ENCODE measurements at regions not wholly inside any gene's neighbourhood (a gene's known extent, or its start where the extent isn't known, plus 50 kb on each side); places are given as distances from the start of the nearest gene placed in this dataset.

GRCh38 chr7:106568680-106569499, 92.1 kb downstream of the CCDC71L start (continued):
- TF ChIP-seq ZNF639 (tag by site-specific recombination; IDR thresholded peaks at IDR 0.05) (no peak), ZNF664 (tag by site-specific recombination; IDR thresholded peaks at IDR 0.05) (no peak; the same call in 1 of the 2 replicates), ZNF544 (tag by site-specific recombination; IDR thresholded peaks at IDR 0.05) (no peak), ZNF302 (tag by site-specific recombination; IDR thresholded peaks at IDR 0.05; ENCODE audit: low read depth) (no peak), ZNF112 (tag by site-specific recombination; IDR thresholded peaks at IDR 0.05) (no peak), REPIN1 (tag by site-specific recombination; IDR thresholded peaks at IDR 0.05; ENCODE audit: low read depth) (no peak), ZFHX2 (tag by site-specific recombination; conservative IDR thresholded peaks at IDR 0.05) (no peak), ZNF785 (tag by site-specific recombination; IDR thresholded peaks at IDR 0.05) (no peak), ZNF596 (tag by site-specific recombination; IDR thresholded peaks at IDR 0.05) (no peak), ZNF654 (tag by site-specific recombination; IDR thresholded peaks at IDR 0.05; ENCODE audit: low read depth) (no peak), ZNF221 (tag by site-specific recombination; IDR thresholded peaks at IDR 0.05; ENCODE audit: borderline replicate concordance) (no peak), OVOL3 (tag by site-specific recombination; IDR thresholded peaks at IDR 0.05) (no peak), ZNF510 (tag by site-specific recombination; IDR thresholded peaks at IDR 0.05; ENCODE audit: insufficient replicate concordance) (no peak), ZNF121 (tag by site-specific recombination; IDR thresholded peaks at IDR 0.05) (no peak), ZBTB49 (tag by site-specific recombination; IDR thresholded peaks at IDR 0.05; ENCODE audit: low read depth) (no peak), ZNF223 (tag by site-specific recombination; IDR thresholded peaks at IDR 0.05) (no peak), IKZF3 (tag by site-specific recombination; IDR thresholded peaks at IDR 0.05) (peak; percentile 76), ZNF521 (tag by site-specific recombination; IDR thresholded peaks at IDR 0.05) (no peak), ZFP69B (tag by site-specific recombination; IDR thresholded peaks at IDR 0.05) (peak; percentile 81; the same call in 1 of the 2 replicates), ZNF792 (tag by site-specific recombination; IDR thresholded peaks at IDR 0.05) (no peak), TCF7L2 (IDR thresholded peaks at IDR 0.05; ENCODE audit: borderline replicate concordance, low read depth, low read length) (peak; percentile 33; the same call in 1 of the 2 replicates), ZNF23 (tag by site-specific recombination; IDR thresholded peaks at IDR 0.05; ENCODE audit: borderline replicate concordance) (no peak), ZNF155 (tag by site-specific recombination; IDR thresholded peaks at IDR 0.05) (no peak), SP7 (tag by site-specific recombination; IDR thresholded peaks at IDR 0.05) (peak; percentile 91), ZNF670 (tag by site-specific recombination; IDR thresholded peaks at IDR 0.05; ENCODE audit: low read depth) (no peak), ZNF426 (tag by site-specific recombination; IDR thresholded peaks at IDR 0.05) (no peak)
- TF ChIP-seq, protein P1, sequence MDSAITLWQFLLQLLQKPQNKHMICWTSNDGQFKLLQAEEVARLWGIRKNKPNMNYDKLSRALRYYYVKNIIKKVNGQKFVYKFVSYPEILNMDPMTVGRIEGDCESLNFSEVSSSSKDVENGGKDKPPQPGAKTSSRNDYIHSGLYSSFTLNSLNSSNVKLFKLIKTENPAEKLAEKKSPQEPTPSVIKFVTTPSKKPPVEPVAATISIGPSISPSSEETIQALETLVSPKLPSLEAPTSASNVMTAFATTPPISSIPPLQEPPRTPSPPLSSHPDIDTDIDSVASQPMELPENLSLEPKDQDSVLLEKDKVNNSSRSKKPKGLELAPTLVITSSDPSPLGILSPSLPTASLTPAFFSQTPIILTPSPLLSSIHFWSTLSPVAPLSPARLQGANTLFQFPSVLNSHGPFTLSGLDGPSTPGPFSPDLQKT (IDR thresholded peaks at IDR 0.05; ENCODE audit: borderline replicate concordance, low read depth, low read length), result no peak
- TF ChIP-seq, protein P2, sequence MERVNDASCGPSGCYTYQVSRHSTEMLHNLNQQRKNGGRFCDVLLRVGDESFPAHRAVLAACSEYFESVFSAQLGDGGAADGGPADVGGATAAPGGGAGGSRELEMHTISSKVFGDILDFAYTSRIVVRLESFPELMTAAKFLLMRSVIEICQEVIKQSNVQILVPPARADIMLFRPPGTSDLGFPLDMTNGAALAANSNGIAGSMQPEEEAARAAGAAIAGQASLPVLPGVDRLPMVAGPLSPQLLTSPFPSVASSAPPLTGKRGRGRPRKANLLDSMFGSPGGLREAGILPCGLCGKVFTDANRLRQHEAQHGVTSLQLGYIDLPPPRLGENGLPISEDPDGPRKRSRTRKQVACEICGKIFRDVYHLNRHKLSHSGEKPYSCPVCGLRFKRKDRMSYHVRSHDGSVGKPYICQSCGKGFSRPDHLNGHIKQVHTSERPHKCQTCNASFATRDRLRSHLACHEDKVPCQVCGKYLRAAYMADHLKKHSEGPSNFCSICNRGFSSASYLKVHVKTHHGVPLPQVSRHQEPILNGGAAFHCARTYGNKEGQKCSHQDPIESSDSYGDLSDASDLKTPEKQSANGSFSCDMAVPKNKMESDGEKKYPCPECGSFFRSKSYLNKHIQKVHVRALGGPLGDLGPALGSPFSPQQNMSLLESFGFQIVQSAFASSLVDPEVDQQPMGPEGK (tag by site-specific recombination; IDR thresholded peaks at IDR 0.05), result peak; percentile 51; the same call in 1 of the 2 replicates
- TF ChIP-seq, protein P3, sequence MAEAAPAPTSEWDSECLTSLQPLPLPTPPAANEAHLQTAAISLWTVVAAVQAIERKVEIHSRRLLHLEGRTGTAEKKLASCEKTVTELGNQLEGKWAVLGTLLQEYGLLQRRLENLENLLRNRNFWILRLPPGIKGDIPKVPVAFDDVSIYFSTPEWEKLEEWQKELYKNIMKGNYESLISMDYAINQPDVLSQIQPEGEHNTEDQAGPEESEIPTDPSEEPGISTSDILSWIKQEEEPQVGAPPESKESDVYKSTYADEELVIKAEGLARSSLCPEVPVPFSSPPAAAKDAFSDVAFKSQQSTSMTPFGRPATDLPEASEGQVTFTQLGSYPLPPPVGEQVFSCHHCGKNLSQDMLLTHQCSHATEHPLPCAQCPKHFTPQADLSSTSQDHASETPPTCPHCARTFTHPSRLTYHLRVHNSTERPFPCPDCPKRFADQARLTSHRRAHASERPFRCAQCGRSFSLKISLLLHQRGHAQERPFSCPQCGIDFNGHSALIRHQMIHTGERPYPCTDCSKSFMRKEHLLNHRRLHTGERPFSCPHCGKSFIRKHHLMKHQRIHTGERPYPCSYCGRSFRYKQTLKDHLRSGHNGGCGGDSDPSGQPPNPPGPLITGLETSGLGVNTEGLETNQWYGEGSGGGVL (tag by site-specific recombination; IDR thresholded peaks at IDR 0.05), result 0 out of 2 replicates have a peak, but pooled peaks have one; percentile 12
- TF ChIP-seq, protein P4, sequence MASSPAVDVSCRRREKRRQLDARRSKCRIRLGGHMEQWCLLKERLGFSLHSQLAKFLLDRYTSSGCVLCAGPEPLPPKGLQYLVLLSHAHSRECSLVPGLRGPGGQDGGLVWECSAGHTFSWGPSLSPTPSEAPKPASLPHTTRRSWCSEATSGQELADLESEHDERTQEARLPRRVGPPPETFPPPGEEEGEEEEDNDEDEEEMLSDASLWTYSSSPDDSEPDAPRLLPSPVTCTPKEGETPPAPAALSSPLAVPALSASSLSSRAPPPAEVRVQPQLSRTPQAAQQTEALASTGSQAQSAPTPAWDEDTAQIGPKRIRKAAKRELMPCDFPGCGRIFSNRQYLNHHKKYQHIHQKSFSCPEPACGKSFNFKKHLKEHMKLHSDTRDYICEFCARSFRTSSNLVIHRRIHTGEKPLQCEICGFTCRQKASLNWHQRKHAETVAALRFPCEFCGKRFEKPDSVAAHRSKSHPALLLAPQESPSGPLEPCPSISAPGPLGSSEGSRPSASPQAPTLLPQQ (tag by site-specific recombination; IDR thresholded peaks at IDR 0.05), result peak; percentile 95
